Posterior cingulate gyrus (tissue), 11 donors: ENCODE measurements at regions not wholly inside any gene's neighbourhood (a gene's known extent, or its start where the extent isn't known, plus 50 kb on each side); places are given as distances from the start of the nearest gene placed in this dataset.
"Not testable (repeated sequence)": the region's sequence is repeated elsewhere in the genome, so short reads cannot be mapped to it uniquely, and the experiment has no call there.

Experiments used
- DNase-seq, 10 donors: peaks; one replicate each; pipeline versions ENCODE4 v3.0.0 to v3.0.0-alpha.2; 2020 to 2021; ENCODE audit warnings: mixed read lengths in 3 of 10
- intact Hi-C: fragments of 100-400 bp; cut with DNase I; formaldehyde crosslinking; loops from one replicate; pipeline ENCODE4 v1.15.1; 2023

- no peak for DNase-seq
These were observed 117.2 kb downstream of the GATA6 start for GRCh38 chr18:22286585-22286984.

GRCh38 chr18:22285361-22286140, 116.2 kb downstream of the GATA6 start:
- intact Hi-C loops = no loop called here
- no peak for DNase-seq

More at GRCh38 chr18:22286585-22286984, 117.2 kb downstream of the GATA6 start:
- intact Hi-C loops = no loop called here

- intact Hi-C loops = no loop called here
These were observed 115.4 kb downstream of the GATA6 start for GRCh38 chr18:22284581-22285360.

GRCh38 chr18:22283855-22284254, 114.5 kb downstream of the GATA6 start:
- intact Hi-C loops, DNase-seq: not testable (repeated sequence)

More at GRCh38 chr18:22284581-22285360, 115.4 kb downstream of the GATA6 start:
- no peak for DNase-seq

- DNase-seq = no peak
- intact Hi-C loops = no loop called here
These were observed 114.0 kb downstream of the GATA6 start for GRCh38 chr18:22283397-22283796.

GRCh38 chr18:22283116-22283395, 113.7 kb downstream of the GATA6 start:
- DNase-seq = no peak
- intact Hi-C loops = no loop called here

GRCh38 chr18:22282311-22283115, 113.1 kb downstream of the GATA6 start:
- intact Hi-C loops = no loop called here
- no peak for DNase-seq

GRCh38 chr18:22280453-22280750, 111.0 kb downstream of the GATA6 start:
- intact Hi-C loops = no loop called here

GRCh38 chr18:22279741-22280452, 110.5 kb downstream of the GATA6 start:
- intact Hi-C loops = no loop called here
- DNase-seq = no peak

More at GRCh38 chr18:22280453-22280750, 111.0 kb downstream of the GATA6 start:
- DNase-seq = no peak

GRCh38 chr18:22278798-22279197, 109.4 kb downstream of the GATA6 start:
- intact Hi-C loops = no loop called here
- no peak for DNase-seq

GRCh38 chr18:22277758-22278157, 108.4 kb downstream of the GATA6 start:
- intact Hi-C loops = no loop called here
- no peak for DNase-seq

- DNase-seq = no peak
- intact Hi-C loops = no loop called here
These were observed 106.9 kb downstream of the GATA6 start for GRCh38 chr18:22276334-22276713.

- no peak for DNase-seq
- intact Hi-C loops = no loop called here
These were observed 106.4 kb downstream of the GATA6 start for GRCh38 chr18:22275706-22276333.

GRCh38 chr18:22273101-22274039, 104.0 kb downstream of the GATA6 start:
- intact Hi-C loops = no loop called here
- no peak for DNase-seq

GRCh38 chr18:22272242-22272641, 102.9 kb downstream of the GATA6 start:
- intact Hi-C loops = no loop called here
- DNase-seq = no peak

- no peak for DNase-seq
- intact Hi-C loops = no loop called here
These were observed 101.6 kb downstream of the GATA6 start for GRCh38 chr18:22271030-22271429.

GRCh38 chr18:22268641-22269128, 99.3 kb downstream of the GATA6 start:
- intact Hi-C loops = no loop called here

GRCh38 chr18:22267697-22268096, 98.3 kb downstream of the GATA6 start:
- no peak for DNase-seq

More at GRCh38 chr18:22268641-22269128, 99.3 kb downstream of the GATA6 start:
- no peak for DNase-seq

GRCh38 chr18:22267225-22267624, 97.8 kb downstream of the GATA6 start:
- intact Hi-C loops = no loop called here
- DNase-seq = no peak

More at GRCh38 chr18:22267697-22268096, 98.3 kb downstream of the GATA6 start:
- intact Hi-C loops = no loop called here
